ENCODE measurements at regions not wholly inside any gene's neighbourhood (a gene's known extent, or its start where the extent isn't known, plus 50 kb on each side); places are given as distances from the start of the nearest gene placed in this dataset.

DNA sequence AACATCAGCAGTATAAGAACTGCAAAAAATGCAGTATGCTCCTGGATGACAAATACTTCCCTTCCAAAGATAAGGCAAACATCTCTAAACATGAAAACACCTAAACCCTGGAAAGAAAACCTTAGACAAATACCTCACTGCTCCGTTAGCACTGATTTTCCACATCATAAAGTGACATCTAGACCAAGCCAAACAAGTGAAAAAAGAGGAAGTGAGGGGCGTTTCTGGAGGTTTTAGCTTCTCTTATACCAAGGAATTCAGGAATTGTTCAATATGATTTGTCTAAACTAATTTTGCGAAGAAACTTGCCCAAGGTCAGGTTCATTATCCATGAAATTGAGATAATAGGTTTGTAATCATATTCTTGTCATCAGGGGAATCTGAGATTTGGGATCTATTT lies 279.7 kb downstream of the ADRA2A start:
- no peak for ATAC-seq

DNA sequence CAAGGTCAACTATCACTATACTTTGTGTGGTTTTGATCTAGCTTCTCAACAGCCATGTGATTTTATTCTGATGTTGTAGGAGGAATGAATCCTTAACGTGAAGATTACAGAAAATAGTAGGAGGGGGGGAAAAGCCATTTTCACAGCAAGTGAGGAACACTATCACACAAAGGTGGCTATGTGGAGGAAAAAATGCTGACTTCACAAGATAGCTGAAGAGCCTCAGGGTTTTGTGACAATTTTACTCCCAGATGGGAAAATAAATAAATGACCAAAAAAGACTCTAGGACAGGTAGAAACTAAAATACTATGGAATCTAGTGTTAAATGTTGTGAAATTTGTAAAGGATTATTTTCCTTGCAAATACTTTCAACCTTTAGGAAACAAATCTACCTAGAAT lies 281.0 kb downstream of the ADRA2A start:
- no peak for ATAC-seq

DNA sequence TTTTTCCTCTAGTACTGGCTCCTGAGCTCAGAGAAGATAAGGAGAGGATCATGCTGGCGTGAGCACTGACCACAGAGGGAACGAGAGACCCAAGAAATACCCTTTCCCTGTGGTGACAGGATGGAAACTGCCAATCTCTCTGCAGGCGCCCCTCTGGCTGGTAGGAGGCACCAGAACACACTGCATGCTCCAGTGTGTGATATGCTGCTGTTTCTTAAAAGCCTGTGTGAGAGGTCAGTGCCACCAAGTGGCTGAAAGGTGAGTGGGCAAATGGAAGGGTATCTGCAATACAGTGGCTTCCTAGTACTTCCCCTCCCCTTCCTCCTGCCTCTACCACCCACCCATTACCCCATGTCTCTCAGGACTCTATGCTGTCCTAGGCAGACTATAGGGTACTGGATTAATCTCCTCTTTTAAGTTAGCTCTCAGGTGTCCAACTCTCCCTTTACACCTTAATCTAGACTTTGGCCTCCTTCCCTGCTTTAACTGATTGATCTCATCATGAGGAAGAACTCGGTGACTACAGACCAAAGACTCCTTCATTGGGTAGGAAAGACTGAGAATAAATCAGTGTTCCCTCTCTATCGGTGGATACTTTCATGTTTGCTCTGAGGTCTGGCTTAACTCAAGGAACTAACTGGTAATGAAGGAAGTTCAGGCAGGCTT lies 283.6 kb downstream of the ADRA2A start:
- peak; percentile 71 for ATAC-seq

DNA sequence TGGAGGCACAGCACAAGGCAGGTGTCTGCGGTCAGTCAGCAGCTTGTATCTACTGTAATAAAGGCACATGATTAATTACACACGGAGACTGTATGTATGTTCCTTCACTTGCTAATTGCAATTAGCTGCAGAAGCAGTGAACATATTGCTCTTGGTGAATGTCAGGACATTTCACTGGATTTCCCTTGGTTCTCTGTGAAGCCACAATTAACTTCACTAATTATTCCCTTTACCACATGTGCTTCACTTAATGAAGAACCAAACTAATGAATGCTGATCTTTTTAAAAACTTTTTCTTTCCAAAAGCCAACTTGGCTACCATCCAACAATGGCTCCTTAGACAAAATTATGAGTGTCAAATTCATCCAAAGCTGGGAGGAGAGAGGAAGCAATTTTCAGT lies 290.7 kb downstream of the ADRA2A start:
- ATAC-seq: no peak

DNA sequence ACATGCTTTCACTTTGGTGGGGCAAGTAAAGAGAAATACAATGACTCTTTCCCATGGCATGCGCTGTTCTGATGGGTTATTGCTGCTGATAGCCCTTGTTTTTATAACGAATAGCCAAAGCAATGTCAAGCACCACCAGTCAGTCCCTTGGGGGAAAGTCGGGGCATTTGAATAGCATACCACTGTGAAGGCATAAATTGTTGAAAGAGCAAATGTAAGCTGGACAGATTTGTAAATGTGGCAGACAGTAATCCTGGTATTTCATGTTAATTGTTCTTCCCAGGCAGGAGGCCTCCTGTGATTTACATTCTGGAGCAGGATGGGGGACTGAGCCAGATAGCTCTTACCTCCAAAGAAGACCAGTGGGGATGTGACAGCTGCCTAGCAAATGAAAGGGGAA lies 293.3 kb downstream of the ADRA2A start:
- no peak for ATAC-seq

DNA sequence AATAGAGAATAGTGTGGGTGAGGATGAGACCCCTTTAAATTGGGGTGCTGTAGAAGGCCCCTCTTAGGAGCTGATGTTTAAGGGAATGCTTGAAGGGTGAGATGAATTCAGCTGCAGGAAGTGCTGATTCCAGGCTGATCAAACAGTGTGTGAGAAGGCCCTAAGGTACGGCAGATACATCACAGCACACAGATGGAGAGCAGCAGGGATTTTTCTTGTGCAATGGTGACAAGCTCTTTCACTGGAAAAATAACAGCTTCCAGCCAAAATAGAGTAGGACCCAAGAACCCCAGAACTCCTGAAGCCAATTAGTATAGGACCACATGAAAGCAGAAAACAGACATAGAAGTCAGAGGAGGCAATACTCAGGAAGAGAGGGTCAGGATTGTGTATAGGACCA lies 296.9 kb downstream of the ADRA2A start:
- no peak for ATAC-seq

DNA sequence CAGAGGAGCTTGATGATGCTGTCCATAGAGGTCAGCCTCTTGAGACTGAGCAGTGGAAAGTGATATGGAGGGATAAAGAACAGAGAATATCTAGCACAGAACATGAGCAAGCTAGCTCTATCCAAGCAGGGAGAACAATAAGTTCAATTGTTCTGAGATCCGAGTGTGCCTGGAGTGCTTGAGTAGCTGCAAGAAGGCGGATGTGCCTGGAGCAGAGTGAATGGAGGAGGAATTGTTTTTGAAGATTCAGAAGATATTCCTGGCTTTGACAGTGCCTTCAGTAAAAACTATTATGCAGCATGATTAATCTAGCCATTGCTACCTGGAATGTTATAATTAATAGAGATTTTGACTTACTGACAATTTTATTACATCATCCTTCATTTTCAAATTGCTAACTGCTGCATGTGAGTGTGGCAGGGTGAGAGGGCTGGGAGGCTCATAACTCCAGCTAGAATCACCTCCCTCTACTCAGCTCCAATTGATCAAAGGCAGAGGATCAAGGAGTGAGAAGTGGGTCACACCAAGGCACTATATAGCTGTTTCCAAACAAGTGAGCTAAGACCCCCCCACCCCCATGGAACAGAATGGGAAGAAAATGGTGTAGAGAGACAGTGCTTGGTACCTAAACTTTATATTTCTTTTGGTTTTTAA lies 302.8 kb downstream of the ADRA2A start:
- ATAC-seq: no peak

DNA sequence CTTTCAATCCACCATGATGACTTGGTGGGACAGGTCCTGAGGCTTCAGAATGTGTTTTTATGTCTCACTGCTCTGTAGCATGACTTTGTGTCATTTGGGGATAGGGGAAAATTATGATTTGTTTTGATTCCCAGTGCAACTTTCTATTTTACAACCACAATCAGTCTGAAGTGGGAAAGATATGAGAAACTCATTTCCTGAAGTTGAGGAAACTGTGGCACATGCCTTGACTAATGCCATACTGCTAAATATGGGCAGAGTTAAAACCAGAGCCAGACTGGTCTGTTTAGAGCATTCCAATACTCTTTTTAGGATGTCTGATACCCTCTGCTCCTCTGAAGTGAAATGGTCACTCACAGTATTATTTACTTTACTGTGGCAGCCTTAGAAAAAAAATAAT lies 307.7 kb downstream of the ADRA2A start:
- no peak for ATAC-seq

DNA sequence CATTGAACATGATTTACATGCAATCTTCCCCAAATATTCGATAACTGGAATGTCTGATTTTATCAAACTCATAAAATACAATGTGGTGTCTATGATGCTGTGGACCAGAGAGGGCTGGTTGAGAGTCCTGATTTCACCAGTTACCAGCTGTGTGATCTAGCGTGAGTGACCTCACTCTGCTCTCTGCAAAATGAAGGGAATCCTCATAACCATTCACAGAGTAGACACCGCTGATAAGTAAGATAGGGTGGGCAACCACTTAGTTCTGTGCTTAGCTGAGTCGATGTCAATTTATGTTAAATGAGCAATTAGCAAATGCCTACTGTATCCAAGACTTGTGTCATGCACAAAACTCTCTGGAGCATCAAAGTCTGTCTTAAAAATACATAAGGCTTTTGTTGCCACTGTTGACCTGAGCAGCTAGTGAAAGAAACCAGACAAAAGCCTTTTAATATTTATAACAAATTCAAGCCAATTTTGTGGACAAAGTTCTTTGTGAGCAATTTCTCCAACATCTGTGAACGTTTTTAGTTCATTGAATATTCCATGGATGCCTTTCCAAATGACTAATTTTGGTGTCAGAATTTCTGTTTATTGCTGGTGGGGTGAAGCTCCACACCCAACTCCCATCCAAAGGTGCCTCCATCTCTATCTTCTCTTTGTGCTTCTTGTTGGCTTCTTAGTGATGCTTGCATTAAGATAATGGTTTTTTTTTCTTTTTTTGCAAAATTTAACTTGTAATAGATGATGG lies 314.2 kb downstream of the ADRA2A start:
- no peak for ATAC-seq

DNA sequence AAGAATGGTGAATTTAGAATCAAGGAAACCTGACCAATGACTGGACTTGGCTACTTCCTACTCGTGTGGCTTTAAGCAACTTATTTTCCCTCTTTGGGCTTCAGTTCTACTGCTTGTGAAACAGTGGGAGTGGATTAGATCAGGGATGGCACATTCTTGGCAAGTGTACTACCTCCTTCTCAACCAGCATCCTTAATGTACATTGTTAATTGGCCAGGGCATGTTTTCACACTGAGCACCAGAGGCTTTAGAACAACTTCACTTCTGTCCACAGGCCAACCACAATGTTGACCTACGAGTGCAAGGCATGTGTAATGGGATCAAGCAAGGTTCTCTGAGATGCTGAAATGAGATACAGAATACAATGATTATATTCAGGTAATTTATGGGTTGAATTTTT lies 315.3 kb downstream of the ADRA2A start:
- ATAC-seq: no peak

DNA sequence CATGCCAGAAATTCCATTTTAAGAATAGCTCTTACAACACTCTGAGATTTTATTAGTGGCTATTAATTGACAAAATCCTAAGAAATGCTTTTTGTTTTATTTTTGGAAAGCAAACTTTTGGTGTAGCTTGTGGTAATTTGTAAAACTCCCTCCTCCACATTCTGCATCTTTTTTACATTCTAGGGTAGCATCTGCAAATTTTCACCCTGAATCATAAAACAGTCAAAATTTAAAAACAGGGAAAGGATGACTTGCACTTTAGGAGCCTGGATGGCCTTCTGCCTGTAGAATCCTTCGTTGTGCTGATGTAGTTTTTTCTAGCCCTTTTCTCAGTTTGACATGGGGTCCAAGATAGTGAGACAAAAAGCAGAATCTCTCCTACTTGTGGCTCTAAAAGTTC lies 316.1 kb downstream of the ADRA2A start:
- no peak for ATAC-seq

DNA sequence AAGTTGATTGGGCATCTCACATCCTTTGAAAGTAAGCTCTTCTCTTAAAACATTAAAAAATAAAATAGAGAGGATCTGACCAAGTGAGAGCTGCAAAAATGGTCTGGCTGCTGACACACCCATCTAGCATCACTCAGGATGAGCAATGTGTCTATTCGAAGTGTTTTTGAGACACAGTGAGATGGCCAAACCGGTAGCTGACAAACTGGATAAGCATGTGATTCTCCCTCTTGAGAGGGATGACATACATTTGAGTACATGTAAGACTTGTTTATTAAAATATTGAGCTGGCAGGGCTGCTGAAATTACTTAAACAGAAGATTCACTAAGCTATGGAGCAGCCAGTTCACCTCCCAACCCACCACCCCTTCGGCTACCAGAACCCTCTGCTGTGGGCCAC lies 333.9 kb downstream of the ADRA2A start:
- ATAC-seq: peak; percentile 56

DNA sequence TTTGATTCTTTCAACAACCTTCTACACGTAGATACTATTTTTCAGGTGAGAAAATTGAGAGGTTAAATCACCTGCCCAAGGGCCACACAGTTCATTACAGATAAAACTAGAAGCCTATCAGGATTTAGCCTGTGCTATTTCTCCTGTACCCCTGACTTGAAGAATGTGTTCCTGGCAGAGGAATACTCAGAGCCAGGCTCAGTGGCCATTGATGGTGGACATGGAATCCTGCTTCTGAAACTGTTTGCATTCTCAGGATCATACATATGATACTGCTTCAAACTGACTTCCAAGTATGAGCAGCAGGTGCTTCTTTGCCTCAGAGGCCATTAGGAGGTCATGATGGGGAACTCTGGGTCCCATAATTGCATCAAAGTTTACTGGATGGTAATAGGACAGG lies 348.6 kb downstream of the ADRA2A start:
- no peak for ATAC-seq

DNA sequence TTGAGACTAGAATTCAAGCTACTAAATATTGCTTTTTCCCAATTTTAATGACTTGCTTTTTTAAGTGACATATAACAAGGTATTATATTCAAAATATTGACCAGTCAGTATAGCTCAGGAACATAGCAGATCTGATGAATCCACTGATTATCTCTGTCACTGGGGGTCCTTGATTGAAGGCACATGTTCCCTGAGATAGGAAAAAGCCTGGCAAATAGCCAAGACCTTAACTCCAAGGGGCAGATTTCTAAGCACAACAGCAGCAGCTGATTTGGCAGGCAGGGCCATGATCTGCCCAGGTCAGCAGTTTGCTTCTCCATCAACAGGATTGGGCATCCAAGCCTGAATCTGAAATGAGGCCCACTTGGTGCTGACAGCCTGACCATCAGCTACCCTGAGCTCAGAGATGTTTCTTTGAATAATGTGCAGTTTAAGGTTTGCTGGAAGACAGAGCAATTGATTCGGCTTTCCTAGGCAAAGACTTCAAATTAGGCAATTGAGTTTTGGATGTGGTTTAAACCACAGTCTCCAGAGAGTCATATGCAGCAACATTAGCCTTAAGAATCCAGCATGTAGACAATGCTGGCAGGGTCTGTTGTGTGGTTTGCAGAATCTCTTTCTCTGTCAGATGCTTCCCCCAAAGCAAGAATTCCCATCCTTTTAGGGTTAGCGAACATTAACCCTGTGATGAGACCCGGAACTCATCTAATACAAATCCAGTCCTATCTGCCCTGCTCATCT lies 352.6 kb downstream of the ADRA2A start:
- no peak for ATAC-seq

DNA sequence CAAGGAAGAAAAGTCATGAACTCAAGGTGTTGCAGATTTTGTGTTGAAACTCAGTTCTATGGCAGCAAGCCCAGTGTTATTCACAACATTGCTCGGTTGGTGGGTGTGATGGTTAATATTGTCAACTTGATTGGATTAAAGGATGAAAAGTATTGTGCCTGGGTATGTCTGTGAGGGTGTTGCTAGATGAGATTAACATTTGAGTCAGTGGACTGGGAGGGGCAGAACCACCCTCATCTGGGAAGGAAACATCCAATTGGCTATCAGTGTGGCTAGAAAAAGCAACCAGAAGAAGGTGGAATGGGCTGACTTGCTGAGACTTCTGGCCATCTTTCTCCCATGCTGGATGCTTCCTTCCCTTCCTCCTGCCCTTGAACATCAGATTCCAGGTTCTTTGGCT lies 353.2 kb downstream of the ADRA2A start:
- peak; percentile 63 for ATAC-seq

DNA sequence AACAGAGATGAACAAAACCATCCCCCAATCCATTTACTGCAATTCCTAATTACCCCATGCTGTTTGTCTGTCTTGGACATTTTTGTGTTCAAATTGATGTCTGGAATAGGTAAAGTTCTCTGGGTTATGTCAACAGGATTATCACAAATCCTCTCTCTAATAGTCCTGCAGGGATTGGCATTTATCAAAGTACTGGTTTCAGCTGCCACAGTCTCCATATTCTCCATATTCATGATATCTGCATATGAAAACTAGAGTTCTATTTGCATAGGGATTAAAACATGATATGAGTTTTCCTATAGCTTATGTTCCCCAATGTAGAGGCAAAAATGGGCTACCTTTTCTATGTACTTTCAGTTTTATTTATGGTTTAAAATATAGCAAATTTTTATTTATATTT lies 355.8 kb downstream of the ADRA2A start:
- ATAC-seq: no peak

DNA sequence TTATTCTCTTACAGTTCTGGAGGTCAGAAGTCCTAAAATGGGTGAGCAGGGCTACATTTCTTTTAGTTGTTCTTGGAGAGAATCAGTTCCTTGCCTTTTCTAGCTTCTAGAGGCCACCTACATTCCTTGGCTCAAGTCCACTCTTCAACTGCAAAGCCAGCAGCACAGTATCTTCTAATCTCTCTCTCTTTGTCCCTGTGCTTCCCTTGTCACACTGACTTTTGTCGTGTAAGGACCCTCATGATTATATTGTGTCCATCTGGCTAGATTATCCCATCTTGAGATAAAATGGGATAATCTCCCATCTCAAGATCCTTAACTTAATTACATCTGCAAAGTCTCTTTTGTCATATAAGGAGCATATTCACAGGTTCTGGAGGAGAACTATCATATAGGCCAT lies 359.0 kb downstream of the ADRA2A start:
- no peak for ATAC-seq

DNA sequence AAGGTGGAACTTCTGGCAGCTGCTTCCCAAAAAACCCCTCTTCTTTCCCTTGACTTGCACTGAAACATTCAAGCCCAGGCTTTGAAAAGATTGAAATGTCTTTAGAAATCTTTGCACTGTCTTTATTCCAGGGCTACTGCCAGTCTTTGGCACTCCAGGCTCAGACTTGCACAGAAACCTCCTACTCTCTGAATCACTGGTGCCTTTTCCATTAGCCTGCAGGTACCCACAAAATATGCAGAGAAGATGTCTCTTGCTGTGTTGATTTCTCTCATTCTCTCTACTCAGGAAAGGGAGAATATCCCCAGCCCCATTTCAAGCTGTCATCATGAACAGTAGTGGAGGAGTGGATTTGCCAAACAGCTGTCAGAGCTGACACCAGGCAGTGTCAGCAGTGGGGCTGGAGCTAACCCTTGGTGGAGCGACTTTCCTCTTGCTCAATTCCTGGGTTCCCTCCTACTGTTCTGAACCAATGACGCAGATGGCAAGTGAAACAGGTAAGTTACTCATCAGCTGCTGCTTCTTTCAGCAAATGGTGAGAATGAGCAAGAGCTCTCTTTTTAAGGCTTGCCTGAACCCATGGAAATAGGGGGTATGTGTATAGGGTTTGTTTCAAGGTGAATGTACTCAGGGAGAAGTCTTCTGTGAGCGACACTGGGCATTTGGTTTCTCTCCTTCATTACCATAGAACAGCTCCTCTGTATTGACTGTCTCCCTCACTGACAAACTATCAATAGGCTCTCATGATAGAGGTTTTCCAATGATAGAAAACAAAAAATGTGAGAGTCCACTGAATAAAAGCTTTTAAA lies 362.4 kb downstream of the ADRA2A start:
- peak; percentile 97 for ATAC-seq

DNA sequence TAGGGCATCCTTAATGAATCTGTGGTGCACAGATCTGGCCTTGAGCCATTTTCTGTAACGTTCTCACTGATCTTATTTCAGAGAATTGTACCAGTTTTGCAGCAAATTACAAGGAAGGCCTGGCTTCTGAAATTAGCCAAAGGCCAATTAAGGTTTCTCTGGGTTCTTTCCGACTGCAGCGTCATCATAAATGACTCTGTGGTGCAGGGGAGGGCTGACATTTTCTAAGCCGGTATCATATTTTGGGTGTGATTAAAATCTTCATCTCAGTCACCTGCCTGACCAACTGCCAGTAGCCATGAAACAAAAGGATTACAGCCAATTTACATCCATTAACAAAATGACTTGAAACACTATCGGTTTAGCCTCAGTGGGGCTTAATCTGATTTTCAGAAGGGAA lies 363.7 kb downstream of the ADRA2A start:
- ATAC-seq: no peak

DNA sequence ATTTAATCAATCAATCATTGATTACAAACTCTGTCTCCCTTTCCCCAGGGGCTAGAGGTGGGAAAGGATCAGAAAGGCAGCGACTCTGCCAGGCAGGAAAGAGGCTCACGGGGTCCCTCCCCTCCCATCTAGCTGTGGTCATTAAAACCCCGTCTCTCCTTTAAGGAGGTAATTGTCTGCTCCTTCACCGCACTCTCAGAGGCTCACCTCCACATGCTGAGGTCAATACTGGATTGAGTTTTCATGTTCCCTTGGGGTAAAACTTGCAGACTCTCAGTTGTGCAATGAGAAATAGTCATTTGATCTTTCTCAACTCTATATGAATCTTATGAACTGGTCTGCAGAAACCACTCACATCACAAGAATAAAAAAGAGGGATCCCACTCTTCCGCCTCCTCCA lies 368.8 kb downstream of the ADRA2A start:
- no peak for ATAC-seq

DNA sequence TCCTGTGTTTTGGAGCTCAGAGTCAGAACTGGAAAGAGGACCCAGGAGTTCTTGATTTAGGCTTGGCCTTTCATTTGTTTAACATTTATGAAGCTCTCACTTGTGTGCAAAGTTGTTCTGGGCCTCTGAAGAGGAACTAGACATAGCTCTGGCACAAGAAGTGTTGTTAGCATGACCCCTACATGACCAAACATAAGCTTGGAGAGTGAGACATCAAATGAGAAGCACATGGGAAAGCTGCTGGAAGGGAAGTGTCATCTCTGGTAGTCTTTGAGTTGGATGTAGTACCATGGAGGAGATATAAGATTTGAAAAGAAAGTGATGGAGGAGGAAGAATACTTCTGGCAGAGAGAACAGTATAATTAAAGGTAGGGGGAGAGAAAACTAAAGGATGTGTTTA lies 370.1 kb downstream of the ADRA2A start:
- no peak for ATAC-seq

DNA sequence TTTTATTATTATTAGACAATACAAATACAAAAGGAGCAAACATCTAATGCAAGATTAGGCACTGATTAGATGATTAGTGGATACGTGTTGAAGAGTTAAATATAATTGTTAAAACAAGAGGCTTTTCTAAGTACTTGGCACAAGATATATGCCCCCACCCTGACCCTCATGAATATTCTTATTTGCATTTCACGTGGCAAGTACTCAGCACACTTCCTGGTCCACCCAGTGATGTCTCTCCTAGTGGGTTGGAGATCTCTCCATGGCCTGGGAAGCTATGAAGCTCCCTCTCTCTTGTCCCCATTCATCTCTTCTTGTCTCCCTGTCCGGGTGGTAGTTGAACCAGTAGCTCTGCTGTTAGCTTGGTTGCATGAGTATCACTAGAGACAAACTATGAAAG lies 375.3 kb downstream of the ADRA2A start:
- no peak for ATAC-seq
